Panc1 (cell line): ENCODE measurements at regions not wholly inside any gene's neighbourhood (a gene's known extent, or its start where the extent isn't known, plus 50 kb on each side); places are given as distances from the start of the nearest gene placed in this dataset.

Experiments
- SIN3A ChIP-seq: IDR thresholded peaks from 2 replicates; pipeline ENCODE4 v1.6.1; 2012; ENCODE audit warnings: low read depth, mild to moderate bottlenecking, low read length, moderate library complexity, borderline replicate concordance; ENCODE audit not compliant: insufficient read depth
- TCF7L2 ChIP-seq: IDR thresholded peaks from 2 replicates; pipeline ENCODE4 v1.6.1; 2011; ENCODE audit warnings: mild to moderate bottlenecking, low read depth, low read length, inconsistent platforms
- TF ChIP-seq, protein P1 (sequence below): fragments of 450-650 bp; IDR thresholded peaks from 2 replicates; pipeline ENCODE4 v1.5.1; 2017; ENCODE audit warnings: mild to moderate bottlenecking
- TF ChIP-seq, protein P2 (sequence below), 2 experiments: IDR thresholded peaks; 2 replicates each; pipeline ENCODE4 v1.6.1; 2011 to 2012; ENCODE audit warnings: low read depth in 2 of 2, control low read depth in 1 of 2, low read length in 1 of 2, mild to moderate bottlenecking in 1 of 2, moderate library complexity in 1 of 2; ENCODE audit not compliant: insufficient read depth in 1 of 2

DNA sequence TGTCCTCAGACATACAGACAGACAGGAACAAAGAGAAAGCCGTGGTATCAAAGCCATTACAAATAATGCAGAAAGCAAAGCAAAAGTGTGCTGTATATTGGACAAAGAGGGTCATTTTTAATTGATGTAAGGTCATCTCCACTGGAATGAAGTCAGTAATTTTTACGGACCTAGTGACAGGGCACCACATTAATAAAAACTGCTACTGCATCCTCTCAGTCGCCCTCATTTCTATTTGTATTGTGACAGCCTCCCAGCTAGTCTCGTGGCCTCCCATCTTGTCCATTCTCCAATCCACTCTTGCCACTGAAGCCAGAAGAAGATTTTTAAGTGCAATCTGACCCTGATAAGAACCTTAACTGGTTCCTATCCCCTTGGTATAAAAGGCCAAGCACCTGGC is 132.4 kb downstream of the NUAK1 start:
- TF ChIP-seq, protein P1, sequence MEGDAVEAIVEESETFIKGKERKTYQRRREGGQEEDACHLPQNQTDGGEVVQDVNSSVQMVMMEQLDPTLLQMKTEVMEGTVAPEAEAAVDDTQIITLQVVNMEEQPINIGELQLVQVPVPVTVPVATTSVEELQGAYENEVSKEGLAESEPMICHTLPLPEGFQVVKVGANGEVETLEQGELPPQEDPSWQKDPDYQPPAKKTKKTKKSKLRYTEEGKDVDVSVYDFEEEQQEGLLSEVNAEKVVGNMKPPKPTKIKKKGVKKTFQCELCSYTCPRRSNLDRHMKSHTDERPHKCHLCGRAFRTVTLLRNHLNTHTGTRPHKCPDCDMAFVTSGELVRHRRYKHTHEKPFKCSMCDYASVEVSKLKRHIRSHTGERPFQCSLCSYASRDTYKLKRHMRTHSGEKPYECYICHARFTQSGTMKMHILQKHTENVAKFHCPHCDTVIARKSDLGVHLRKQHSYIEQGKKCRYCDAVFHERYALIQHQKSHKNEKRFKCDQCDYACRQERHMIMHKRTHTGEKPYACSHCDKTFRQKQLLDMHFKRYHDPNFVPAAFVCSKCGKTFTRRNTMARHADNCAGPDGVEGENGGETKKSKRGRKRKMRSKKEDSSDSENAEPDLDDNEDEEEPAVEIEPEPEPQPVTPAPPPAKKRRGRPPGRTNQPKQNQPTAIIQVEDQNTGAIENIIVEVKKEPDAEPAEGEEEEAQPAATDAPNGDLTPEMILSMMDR = no peak
- TF ChIP-seq TCF7L2 (no peak), SIN3A (no peak)
- TF ChIP-seq, protein P2, sequence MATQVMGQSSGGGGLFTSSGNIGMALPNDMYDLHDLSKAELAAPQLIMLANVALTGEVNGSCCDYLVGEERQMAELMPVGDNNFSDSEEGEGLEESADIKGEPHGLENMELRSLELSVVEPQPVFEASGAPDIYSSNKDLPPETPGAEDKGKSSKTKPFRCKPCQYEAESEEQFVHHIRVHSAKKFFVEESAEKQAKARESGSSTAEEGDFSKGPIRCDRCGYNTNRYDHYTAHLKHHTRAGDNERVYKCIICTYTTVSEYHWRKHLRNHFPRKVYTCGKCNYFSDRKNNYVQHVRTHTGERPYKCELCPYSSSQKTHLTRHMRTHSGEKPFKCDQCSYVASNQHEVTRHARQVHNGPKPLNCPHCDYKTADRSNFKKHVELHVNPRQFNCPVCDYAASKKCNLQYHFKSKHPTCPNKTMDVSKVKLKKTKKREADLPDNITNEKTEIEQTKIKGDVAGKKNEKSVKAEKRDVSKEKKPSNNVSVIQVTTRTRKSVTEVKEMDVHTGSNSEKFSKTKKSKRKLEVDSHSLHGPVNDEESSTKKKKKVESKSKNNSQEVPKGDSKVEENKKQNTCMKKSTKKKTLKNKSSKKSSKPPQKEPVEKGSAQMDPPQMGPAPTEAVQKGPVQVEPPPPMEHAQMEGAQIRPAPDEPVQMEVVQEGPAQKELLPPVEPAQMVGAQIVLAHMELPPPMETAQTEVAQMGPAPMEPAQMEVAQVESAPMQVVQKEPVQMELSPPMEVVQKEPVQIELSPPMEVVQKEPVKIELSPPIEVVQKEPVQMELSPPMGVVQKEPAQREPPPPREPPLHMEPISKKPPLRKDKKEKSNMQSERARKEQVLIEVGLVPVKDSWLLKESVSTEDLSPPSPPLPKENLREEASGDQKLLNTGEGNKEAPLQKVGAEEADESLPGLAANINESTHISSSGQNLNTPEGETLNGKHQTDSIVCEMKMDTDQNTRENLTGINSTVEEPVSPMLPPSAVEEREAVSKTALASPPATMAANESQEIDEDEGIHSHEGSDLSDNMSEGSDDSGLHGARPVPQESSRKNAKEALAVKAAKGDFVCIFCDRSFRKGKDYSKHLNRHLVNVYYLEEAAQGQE (IDR thresholded peaks at IDR 0.05; ENCODE audit: insufficient read depth in 1 of 2, low read depth in 2 of 2, low read length in 1 of 2) = no peak
